Posterior vena cava (tissue), 2 donors: ENCODE measurements at regions not wholly inside any gene's neighbourhood (a gene's known extent, or its start where the extent isn't known, plus 50 kb on each side); places are given as distances from the start of the nearest gene placed in this dataset.

Experiments
- DNase-seq: peaks from one replicate; pipeline ENCODE4 v3.0.0-alpha.2; 2020; ENCODE audit warnings: low spot score
- intact Hi-C, 2 donors: fragments of 100-400 bp; cut with DNase I; formaldehyde crosslinking; loops; one replicate each; pipeline versions ENCODE4 v1.14.1 to v1.14.2; 2022 to 2023
- donor health status: DM: yes; HTN: yes; CAD: no.
- donor health status: DM: yes; HTN: yes; CAD: no.

DNA sequence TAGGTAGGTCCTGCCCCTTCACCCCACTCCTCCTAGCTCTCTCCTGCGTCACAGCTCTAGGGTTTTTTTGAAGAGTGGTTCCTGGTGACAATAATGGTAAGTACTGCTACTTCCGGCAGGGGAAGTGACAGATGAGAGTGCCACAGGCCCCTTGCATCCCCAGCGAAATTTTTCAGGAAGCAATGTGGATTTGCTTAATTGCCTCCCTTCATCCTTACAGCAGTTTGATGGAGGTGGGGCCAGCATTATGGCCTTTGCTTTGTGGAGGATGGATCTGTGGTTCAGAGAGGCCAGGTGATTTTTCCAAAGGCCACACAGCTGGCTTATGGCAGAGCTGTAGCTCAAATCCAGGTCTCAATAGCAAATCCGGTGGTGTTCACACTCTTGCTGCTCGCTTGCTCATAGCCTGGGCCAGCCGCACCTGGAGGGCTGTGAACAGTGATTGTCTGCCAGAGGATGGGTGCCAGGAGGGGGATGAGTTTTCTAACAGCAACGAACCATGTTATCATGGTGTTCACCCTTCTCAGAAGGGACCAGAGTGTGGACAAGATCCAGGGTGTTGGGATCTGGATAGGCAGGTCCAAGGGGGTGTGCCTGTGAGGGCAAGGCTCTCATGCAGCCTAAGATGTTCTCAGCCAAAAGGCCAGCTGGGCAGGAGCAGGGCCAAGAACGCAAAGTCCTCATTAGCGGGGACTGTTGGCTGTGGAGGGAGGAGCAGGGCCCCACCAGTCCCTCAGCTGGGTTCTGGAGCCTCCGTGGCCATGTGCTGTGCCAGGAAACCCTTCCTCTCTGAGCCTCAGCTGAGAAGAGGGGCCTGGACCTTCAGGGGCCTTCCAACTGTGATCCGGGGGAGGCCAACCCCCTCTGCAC is 89.0 kb downstream of the EMX2 start:
- intact Hi-C loops: no loop called here
- no peak for DNase-seq

DNA sequence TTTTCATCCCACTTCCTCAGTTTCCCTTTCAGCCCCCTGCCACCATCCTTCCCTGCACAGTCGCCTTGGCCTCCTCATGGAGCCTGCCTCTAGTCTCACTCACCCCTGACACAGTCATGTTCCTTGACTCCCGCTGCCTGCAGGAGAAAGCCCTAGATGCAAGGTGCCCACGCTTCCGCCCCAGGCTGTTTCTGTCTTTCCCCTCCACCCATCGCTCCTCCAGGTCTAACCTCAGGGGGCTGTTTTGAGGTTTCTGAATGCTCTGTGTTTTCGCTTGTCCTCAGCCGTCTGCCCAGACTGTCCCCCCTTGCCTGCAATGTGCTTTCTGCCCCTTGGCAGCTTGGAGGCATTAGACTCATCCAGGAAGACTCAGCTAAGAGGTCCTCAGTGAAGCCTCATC is 89.9 kb downstream of the EMX2 start:
- no peak for DNase-seq
- intact Hi-C loops: no loop called here

DNA sequence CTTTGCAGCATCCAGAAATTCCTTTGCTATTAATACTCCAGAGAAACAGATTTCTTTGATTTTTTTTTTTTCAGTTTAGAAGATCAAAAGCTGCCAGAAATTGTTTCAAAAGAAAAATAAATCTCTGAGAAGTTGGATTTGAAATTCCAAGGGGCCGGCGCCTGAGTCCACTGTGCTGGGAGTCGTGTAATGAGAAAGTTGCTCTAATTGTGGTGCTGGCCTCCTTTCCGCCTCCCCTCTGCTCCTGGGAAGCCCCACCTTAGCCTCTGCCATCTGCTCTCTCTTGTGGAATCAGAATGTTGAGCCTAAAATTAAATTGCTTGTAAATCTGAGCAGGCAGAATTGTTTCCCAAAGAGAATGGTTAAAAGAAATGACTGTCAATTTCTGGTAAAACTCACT is 93.3 kb downstream of the EMX2 start:
- intact Hi-C loops: no loop called here
- DNase-seq: no peak

- intact Hi-C loops: no loop called here
- no peak for DNase-seq
Measured at GRCh38 chr10:117638200-117638599, 95.7 kb downstream of the EMX2 start.

DNA sequence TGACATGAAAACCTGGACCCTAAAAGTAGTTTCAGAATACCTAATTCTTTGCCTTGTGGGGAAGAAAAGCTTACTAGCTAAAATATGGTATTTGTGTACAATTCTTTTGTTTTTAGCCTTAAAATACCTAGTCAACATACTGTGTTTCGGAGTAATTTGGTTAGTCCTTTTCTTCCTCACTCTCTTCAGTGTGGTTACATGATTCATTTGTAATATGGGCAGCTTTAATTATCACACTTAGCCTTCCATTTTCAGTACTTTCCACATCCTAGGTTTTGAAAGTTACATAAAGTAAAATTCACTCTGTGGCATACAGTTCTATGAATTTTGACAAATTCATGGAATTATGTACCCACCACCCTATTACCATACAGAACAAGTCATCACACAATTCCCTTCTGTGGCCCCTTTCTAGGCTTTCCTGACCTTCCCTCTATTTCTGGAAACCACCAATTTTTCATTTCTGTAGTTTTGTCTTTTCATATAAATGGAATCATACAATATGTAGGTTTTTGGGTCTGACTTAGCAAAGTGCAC is 96.2 kb downstream of the EMX2 start:
- no peak for DNase-seq
- intact Hi-C loops: no loop called here

DNA sequence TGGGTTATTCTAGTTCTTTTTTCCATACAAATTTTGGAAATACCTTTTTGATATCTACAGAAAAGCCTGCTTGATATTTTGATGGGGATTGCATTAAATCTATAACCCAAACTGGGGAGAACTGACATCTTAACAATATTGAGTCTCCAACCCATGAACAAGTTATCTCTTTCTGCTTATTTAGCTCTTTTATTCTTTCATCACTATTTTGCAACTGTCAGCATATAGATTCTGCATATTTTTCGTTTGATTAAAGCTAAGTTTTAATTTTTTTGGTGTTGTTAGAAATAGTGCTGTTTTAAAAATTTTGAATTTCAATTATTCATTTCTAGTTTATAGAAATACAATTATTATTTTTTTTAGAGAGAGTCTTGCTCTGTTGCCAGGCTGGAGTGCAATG is 97.9 kb downstream of the EMX2 start:
- intact Hi-C loops: no loop called here
- no peak for DNase-seq

DNA sequence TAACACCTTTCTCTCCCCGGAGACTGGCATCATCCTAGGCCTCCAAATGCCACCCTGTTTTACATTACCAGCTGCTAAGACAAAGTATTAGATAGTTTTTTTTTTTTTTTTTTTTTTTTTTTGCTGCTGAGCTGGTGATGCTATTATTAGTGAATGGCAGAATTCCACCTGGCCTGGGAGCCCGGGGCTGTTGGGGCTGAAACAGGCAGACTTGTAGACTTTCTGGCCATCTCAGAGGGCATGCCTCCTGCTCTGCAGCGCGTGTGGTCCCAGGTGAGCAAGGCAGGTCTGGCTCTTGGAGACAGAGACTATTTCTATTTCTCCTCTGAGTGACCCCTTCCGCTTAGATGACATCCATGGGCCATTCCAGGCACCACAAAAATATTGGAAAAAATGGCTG is 104.2 kb downstream of the EMX2 start:
- intact Hi-C loops: no loop called here
- DNase-seq: no peak

DNA sequence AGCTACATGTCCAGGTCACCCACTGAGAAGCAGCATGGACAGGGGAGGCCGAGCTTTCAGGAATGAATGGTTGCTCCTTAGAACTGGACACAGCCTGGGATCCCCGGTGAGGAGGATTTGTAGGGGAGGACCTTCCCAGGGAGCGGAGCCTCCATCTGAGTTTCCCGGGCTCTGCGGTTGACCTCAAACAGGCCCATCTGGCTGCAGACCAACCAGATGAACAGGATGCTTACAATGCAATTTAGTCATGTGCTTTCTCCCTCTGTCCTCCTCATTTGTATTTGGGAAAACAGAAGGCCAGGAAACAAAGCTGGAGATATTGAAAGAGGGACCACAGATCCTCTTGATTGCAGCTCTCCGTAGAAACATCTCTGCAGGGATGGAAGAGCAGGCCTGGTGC is 104.8 kb downstream of the EMX2 start:
- intact Hi-C loops: no loop called here

GRCh38 chr10:117651121-117651520 is 108.6 kb downstream of the EMX2 start:
- no peak for DNase-seq
- intact Hi-C loops: no loop called here

More for the DNA sequence above, 104.8 kb downstream of the EMX2 start:
- DNase-seq: no peak

- DNase-seq: no peak
- intact Hi-C loops: no loop called here
Measured at GRCh38 chr10:117652228-117653169, 110.0 kb downstream of the EMX2 start.

DNA sequence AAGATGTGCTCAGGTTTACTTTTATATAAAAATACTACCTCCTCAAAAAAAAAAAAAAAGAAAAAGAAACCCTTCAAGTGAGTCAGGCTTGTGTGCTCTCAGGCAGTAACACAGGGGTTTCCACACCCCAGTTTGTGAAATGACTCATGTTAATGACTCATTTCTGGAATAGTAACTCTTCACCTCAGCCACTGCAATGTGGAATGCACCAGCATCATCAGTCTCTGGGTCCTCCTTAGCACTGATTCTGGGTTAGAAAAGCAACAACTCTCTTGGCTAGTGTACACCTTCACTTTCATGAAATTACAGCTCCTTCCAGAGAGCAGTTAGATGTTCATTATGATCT is 110.6 kb downstream of the EMX2 start:
- intact Hi-C loops: no loop called here
- no peak for DNase-seq

DNA sequence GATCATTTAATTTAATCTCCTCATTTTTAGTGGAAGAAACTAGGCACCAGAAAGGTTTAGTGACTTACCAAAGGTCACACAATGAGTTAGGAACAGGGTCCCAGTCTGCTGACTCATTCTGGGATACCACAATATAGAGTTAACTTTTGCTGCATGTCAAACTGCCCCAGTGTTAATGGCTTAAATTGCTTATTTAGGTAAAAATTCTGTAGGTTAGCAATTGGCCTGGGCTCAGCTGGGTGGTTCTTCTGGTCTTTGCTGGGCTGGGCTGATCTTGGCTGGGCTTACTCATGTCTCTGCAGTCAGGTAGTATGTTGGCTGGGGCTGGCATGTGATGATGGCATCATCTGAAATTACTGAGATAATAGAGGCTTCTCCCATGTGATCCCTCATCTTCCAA is 111.6 kb downstream of the EMX2 start:
- no peak for DNase-seq
- intact Hi-C loops: no loop called here

DNA sequence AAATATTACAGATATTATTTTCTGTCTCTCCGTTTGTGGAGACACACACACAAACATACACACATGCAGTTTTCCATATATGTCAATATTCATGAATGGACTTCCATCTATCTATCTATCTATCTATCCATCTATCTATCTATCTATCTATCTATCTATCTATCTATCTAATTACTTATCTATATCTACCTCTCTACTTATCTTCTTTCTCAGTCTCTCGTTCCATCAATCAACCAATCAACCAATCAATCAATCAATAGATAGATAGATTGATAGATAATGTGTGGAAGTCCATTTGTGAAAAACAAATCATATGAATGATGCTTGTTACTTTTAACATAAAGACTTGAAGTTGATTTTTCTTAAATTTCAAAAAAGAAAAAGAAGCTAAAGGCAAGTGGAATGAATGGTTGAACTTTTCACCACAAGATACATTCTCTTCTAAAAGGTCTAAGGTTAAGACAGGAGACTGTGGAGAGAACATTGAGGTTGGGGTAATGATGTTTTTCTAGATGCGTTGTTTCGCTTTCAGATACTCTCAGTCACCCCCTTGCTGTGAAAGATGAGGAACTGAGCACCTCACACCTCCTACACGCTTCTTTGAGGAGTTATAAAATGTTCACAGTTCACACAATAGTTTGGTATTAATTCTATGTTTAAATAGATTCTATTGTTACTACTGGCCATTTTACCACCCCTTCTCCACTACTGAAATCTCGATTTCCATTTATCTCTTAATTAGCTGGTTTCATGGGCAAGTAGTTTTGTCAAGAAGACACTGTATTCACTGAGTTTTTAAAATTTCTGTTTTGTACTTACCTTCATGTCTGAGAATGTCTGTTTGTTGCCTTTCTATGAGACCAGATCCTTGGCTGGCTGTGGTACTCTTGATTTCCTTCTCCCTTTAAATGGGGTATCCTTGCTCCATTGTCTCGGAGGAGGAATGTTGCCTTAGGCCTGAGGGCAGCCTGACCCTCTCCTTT is 114.1 kb downstream of the EMX2 start:
- intact Hi-C loops: no loop called here
- DNase-seq: no peak

GRCh38 chr10:117661316-117661715 is 118.8 kb downstream of the EMX2 start:
- intact Hi-C loops: no loop called here
- no peak for DNase-seq

DNA sequence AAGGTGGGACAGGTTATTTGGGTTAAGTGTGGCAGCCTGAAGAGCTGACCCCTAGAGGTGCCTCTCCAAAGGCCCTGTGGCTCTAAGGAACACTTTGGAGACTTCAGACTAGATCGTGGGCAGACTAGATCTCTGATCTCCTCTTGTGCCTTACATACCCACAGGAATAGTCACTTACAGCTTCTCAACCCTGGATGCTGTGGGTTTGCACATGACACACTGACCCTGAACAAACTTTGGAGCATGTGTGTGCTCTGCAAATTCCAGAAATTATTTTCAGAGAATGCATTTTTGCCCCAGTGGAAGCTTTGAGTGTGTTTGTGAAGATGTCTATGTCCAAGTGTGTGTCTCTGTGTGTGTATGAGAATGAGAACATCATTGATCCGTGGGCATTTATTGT is 119.6 kb downstream of the EMX2 start:
- intact Hi-C loops: no loop called here
- DNase-seq: no peak

DNA sequence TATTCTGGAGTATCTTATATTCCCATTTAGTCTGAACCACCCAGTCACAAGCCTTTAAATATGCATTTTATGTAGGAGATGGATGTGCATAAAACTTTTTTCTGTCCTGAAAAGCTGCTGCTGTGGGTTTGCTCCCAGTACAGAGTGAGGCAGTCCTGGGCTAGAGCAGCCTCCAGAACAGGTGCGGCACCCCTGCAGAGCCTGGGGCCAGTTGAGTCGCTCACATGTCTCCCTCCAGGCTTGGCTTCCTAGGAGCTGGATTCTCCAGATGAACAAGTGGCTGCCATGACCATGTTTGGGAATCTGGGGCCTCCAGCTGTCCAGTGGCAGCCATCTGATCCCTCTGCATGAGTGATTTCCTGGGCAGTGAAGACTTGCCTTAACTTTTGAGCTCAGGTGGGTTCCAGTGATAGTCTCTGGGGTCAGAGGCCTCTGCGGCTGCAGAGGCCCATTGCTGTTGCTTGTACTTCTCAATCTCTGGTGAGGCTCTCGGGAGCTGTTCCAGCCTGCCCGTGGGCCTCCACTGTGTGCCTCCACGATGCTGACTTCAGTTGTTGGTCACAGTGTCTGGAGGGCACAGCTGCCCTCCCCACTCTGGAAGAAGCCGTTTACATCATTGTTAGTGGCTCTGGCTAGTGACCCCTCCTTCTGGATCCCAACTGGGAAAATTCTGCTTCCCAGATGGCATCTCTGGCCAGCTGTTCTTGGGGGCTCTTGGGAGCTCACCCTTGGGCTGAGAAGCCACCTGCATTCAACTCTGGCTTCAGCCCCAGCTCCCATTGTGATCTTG is 120.4 kb downstream of the EMX2 start:
- intact Hi-C loops: no loop called here
- no peak for DNase-seq

DNA sequence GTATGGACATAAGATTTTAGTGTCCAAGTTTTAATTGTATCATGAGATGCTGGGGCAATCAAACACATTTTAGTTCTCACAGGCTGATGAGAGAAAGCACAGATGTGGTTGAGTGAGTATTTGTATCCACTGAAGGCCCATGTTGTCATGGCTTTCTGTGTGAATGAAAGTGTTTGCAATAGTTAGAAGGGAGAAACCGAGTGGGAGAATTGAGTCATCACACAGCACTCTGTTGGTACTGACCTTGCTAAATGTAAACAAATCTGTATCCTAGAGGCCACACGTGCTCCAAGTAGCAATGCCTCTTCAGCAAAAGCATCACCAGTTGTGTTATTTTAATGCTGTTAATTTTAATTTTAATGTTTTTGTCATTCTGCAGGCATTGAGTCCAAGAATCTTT is 121.2 kb downstream of the EMX2 start:
- intact Hi-C loops: no loop called here
- no peak for DNase-seq

- DNase-seq: no peak
- intact Hi-C loops: no loop called here
Measured at GRCh38 chr10:117664288-117664687, 121.7 kb downstream of the EMX2 start.
